ENCODE measurements at regions not wholly inside any gene's neighbourhood (a gene's known extent, or its start where the extent isn't known, plus 50 kb on each side); places are given as distances from the start of the nearest gene placed in this dataset.
A peak's percentile ranks its signal among the peaks of the same experiment; 100 is the strongest.

- TF ChIP-seq, protein P1, sequence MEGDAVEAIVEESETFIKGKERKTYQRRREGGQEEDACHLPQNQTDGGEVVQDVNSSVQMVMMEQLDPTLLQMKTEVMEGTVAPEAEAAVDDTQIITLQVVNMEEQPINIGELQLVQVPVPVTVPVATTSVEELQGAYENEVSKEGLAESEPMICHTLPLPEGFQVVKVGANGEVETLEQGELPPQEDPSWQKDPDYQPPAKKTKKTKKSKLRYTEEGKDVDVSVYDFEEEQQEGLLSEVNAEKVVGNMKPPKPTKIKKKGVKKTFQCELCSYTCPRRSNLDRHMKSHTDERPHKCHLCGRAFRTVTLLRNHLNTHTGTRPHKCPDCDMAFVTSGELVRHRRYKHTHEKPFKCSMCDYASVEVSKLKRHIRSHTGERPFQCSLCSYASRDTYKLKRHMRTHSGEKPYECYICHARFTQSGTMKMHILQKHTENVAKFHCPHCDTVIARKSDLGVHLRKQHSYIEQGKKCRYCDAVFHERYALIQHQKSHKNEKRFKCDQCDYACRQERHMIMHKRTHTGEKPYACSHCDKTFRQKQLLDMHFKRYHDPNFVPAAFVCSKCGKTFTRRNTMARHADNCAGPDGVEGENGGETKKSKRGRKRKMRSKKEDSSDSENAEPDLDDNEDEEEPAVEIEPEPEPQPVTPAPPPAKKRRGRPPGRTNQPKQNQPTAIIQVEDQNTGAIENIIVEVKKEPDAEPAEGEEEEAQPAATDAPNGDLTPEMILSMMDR (IDR thresholded peaks at IDR 0.05; ENCODE audit: borderline replicate concordance, extremely low read depth, low read length, poor library complexity, severe bottlenecking): peak; percentile 30
- no peak for TF ChIP-seq EZH2 (IDR thresholded peaks at IDR 0.05; ENCODE audit: borderline replicate concordance, low read depth, low read length, severe bottlenecking)
Measured at GRCh38 chr10:44030132-44030531, 354.8 kb downstream of the CXCL12 start.
